HG02610 (cell line): ENCODE measurements at regions not wholly inside any gene's neighbourhood (a gene's known extent, or its start where the extent isn't known, plus 50 kb on each side); places are given as distances from the start of the nearest gene placed in this dataset.
"Not testable (repeated sequence)": the region's sequence is repeated elsewhere in the genome, so short reads cannot be mapped to it uniquely, and the experiment has no call there.

Experiments used
- ATAC-seq: cut with Tn5 transposase; IDR thresholded peaks from one replicate; pipeline ENCODE4 v1.9.1; 2021; ENCODE audit warnings: mild to moderate bottlenecking, moderate library complexity; ENCODE audit not compliant: unreplicated experiment

GRCh38 chr6:27149150-27149549 lies 98.4 kb upstream of the PRSS16 start:
- no peak for ATAC-seq

- no peak for ATAC-seq
These were observed 92.8 kb upstream of the PRSS16 start for GRCh38 chr6:27154696-27155095.

- ATAC-seq, result no peak
These were observed 90.5 kb upstream of the PRSS16 start for GRCh38 chr6:27156874-27157458.

- peak; percentile 52 for ATAC-seq
These were observed 89.8 kb upstream of the PRSS16 start for GRCh38 chr6:27157459-27158315.

- no peak for ATAC-seq
These were observed 89.2 kb upstream of the PRSS16 start for GRCh38 chr6:27158316-27158643.

GRCh38 chr6:27159725-27160124 lies 87.8 kb upstream of the PRSS16 start:
- no peak for ATAC-seq

GRCh38 chr6:27161115-27161514 lies 86.4 kb upstream of the PRSS16 start:
- no peak for ATAC-seq

- no peak for ATAC-seq
These were observed 85.9 kb upstream of the PRSS16 start for GRCh38 chr6:27161603-27161945.

GRCh38 chr6:27161946-27162603 lies 85.4 kb upstream of the PRSS16 start:
- ATAC-seq, result no peak

GRCh38 chr6:27163834-27164233 lies 83.7 kb upstream of the PRSS16 start:
- ATAC-seq, result no peak

- ATAC-seq, result no peak
These were observed 79.4 kb upstream of the PRSS16 start for GRCh38 chr6:27168108-27168507.

- ATAC-seq, result no peak
These were observed 78.7 kb upstream of the PRSS16 start for GRCh38 chr6:27168586-27169443.

- ATAC-seq, result not testable (repeated sequence)
These were observed 74.8 kb upstream of the PRSS16 start for GRCh38 chr6:27172524-27173231.

GRCh38 chr6:27173232-27173601 lies 74.3 kb upstream of the PRSS16 start:
- not testable (repeated sequence) for ATAC-seq

- ATAC-seq, result no peak
These were observed 72.5 kb upstream of the PRSS16 start for GRCh38 chr6:27174958-27175357.

GRCh38 chr6:27176096-27176495 lies 71.4 kb upstream of the PRSS16 start:
- ATAC-seq, result no peak

- ATAC-seq, result no peak
These were observed 70.7 kb upstream of the PRSS16 start for GRCh38 chr6:27176523-27177484.

- ATAC-seq, result peak; percentile 71
These were observed 69.8 kb upstream of the PRSS16 start for GRCh38 chr6:27177485-27178406.

- ATAC-seq, result peak; percentile 5
These were observed 69.1 kb upstream of the PRSS16 start for GRCh38 chr6:27178407-27178730.
